ENCODE measurements at regions not wholly inside any gene's neighbourhood (a gene's known extent, or its start where the extent isn't known, plus 50 kb on each side); places are given as distances from the start of the nearest gene placed in this dataset.

DNA sequence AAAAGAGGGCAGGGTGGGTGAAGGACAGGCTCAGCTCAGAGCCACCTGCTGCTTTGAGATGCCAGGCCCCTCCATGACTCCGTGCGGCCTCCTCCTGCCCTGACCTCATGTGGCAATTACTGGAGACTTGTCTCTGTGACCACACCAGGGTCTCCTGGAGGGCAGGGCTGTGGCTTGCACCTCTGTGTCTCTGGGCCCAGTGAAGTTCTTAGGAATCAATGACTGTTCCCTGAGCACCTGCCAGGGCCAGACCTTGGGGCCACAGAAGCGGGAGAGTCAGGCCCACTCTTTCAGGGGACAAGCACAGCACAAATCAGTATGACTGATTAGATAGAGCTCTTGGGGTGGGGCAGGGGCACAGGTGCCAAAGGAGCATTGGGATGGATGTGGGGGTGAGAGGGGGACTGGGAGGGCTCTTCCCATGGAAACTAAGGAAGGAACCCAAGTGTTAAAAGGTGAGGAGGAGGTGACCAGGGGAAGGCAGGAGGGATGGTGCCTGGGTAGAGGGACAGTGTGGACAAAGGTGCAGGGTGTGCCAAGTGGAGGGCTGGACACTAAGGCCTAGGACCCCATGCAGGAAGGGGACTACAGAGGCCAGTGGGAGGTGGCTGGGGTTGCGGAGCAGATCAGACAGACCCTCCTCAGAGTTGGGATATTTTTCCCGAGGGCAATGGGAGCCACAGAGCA, 77.3 kb upstream of the SHISAL1 start:
- no peak overlapping the region for H3K27ac ChIP-seq (ENCODE audit: extremely low read depth, low read depth, low read length)
- no peaks in the 10 kb centered on the region for H3K9me3 ChIP-seq (ENCODE audit: control insufficient read depth, insufficient read depth, low read depth, low read length)
- ChIA-PET CTCF (interaction anchor here (0.5 to 0.6 kb wide), 2 partner anchors 17 to 303 kb away, joined by 3 to 6 read pairs; no protein-coding TSS in a partner anchor), POLR2A (no interaction called here)
- TF ChIP-seq OVOL3 (tag by site-specific recombination; IDR thresholded peaks at IDR 0.05) (no peak), ZNF548 (tag by site-specific recombination; IDR thresholded peaks at IDR 0.05) (no peak), ZNF624 (tag by site-specific recombination; IDR thresholded peaks at IDR 0.05) (no peak), KLF16 (tag by site-specific recombination; IDR thresholded peaks at IDR 0.05) (no peak), PRDM4 (tag by site-specific recombination; IDR thresholded peaks at IDR 0.05) (no peak), ZNF521 (tag by site-specific recombination; IDR thresholded peaks at IDR 0.05) (no peak), ZSCAN30 (tag by site-specific recombination; IDR thresholded peaks at IDR 0.05) (no peak), ZNF133 (tag by site-specific recombination; IDR thresholded peaks at IDR 0.05) (no peak), RBAK (tag by site-specific recombination; IDR thresholded peaks at IDR 0.05) (no peak), ZNF37A (tag by site-specific recombination; IDR thresholded peaks at IDR 0.05) (no peak), ZNF704 (tag by site-specific recombination; IDR thresholded peaks at IDR 0.05) (no peak), ZNF530 (tag by site-specific recombination; IDR thresholded peaks at IDR 0.05; ENCODE audit: low read depth) (no peak), SCRT1 (tag by site-specific recombination; IDR thresholded peaks at IDR 0.05; ENCODE audit: borderline replicate concordance) (no peak), ZBTB10 (tag by site-specific recombination; IDR thresholded peaks at IDR 0.05) (no peak), ZIC2 (tag by site-specific recombination; IDR thresholded peaks at IDR 0.05) (no peak)
- TF ChIP-seq, protein P1, sequence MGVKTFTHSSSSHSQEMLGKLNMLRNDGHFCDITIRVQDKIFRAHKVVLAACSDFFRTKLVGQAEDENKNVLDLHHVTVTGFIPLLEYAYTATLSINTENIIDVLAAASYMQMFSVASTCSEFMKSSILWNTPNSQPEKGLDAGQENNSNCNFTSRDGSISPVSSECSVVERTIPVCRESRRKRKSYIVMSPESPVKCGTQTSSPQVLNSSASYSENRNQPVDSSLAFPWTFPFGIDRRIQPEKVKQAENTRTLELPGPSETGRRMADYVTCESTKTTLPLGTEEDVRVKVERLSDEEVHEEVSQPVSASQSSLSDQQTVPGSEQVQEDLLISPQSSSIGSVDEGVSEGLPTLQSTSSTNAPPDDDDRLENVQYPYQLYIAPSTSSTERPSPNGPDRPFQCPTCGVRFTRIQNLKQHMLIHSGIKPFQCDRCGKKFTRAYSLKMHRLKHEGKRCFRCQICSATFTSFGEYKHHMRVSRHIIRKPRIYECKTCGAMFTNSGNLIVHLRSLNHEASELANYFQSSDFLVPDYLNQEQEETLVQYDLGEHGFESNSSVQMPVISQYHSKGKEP (tag by site-specific recombination; IDR thresholded peaks at IDR 0.05), result no peak
- TF ChIP-seq, protein P2, sequence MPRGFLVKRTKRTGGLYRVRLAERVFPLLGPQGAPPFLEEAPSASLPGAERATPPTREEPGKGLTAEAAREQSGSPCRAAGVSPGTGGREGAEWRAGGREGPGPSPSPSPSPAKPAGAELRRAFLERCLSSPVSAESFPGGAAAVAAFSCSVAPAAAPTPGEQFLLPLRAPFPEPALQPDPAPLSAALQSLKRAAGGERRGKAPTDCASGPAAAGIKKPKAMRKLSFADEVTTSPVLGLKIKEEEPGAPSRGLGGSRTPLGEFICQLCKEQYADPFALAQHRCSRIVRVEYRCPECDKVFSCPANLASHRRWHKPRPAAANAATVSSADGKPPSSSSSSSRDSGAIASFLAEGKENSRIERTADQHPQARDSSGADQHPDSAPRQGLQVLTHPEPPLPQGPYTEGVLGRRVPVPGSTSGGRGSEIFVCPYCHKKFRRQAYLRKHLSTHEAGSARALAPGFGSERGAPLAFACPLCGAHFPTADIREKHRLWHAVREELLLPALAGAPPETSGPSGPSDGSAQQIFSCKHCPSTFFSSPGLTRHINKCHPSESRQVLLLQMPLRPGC (tag by site-specific recombination; IDR thresholded peaks at IDR 0.05), result no peak
- TF ChIP-seq, protein P3, sequence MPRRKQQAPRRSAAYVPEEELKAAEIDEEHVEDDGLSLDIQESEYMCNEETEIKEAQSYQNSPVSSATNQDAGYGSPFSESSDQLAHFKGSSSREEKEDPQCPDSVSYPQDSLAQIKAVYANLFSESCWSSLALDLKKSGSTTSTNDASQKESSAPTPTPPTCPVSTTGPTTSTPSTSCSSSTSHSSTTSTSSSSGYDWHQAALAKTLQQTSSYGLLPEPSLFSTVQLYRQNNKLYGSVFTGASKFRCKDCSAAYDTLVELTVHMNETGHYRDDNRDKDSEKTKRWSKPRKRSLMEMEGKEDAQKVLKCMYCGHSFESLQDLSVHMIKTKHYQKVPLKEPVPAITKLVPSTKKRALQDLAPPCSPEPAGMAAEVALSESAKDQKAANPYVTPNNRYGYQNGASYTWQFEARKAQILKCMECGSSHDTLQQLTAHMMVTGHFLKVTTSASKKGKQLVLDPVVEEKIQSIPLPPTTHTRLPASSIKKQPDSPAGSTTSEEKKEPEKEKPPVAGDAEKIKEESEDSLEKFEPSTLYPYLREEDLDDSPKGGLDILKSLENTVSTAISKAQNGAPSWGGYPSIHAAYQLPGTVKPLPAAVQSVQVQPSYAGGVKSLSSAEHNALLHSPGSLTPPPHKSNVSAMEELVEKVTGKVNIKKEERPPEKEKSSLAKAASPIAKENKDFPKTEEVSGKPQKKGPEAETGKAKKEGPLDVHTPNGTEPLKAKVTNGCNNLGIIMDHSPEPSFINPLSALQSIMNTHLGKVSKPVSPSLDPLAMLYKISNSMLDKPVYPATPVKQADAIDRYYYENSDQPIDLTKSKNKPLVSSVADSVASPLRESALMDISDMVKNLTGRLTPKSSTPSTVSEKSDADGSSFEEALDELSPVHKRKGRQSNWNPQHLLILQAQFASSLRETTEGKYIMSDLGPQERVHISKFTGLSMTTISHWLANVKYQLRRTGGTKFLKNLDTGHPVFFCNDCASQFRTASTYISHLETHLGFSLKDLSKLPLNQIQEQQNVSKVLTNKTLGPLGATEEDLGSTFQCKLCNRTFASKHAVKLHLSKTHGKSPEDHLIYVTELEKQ (tag by site-specific recombination; IDR thresholded peaks at IDR 0.05; ENCODE audit: borderline replicate concordance), result no peak
- no peaks in the 10 kb centered on the region for H3K4me1 ChIP-seq (ENCODE audit: control insufficient read depth, insufficient read depth, low read length)
- no peaks in the 10 kb centered on the region for H3K36me3 ChIP-seq (ENCODE audit: control insufficient read depth in 2 of 2, insufficient read depth in 1 of 2, low read length in 2 of 2)
- no peak overlapping the region for H3K4me3 ChIP-seq (ENCODE audit: low read depth, low read length)
